Ovary (tissue), 7 donors: ENCODE measurements at regions not wholly inside any gene's neighbourhood (a gene's known extent, or its start where the extent isn't known, plus 50 kb on each side); places are given as distances from the start of the nearest gene placed in this dataset.
A peak's percentile ranks its signal among the peaks of the same experiment; 100 is the strongest.

Source experiments
- DNase-seq, 5 donors: peaks; one replicate each; pipeline ENCODE4 v3.0.0-alpha.2; 2019 to 2020
- H3K27ac ChIP-seq, 2 donors: fragments of 200-600 bp; one replicate each; pipeline versions ENCODE4 v1.5.1 to v1.8.0; 2019 to 2022
- H3K27me3 ChIP-seq: fragments of 200-600 bp; one replicate; pipeline ENCODE4 v1.8.0; 2022
- H3K36me3 ChIP-seq: fragments of 200-600 bp; sonication (generic); one replicate; pipeline ENCODE4 v1.5.1; 2019
- H3K4me1 ChIP-seq: one replicate; pipeline ENCODE4 v1.8.1; 2013; ENCODE audit warnings: mild to moderate bottlenecking, moderate library complexity; ENCODE audit not compliant: insufficient read depth
- H3K4me3 ChIP-seq: fragments of 200-600 bp; sonication (generic); one replicate; pipeline ENCODE4 v1.5.1; 2017
- H3K9me3 ChIP-seq, 2 donors: fragments of 200-600 bp in 1 of 2; sonication (generic) in 1 of 2; one replicate each; pipeline versions ENCODE4 v1.5.1 to v1.8.1; 2013 to 2019; ENCODE audit warnings: mild to moderate bottlenecking in 1 of 2, moderate library complexity in 1 of 2
- EP300 ChIP-seq: sonication (generic); formaldehyde crosslinking; IDR thresholded peaks from one replicate; pipeline ENCODE4 v1.6.1; 2017; ENCODE audit warnings: antibody characterized with exemption
- POLR2A ChIP-seq: fragments of 450-650 bp; IDR thresholded peaks from one replicate; pipeline ENCODE4 v1.6.1; 2017; ENCODE audit warnings: antibody characterized with exemption, mild to moderate bottlenecking, moderate library complexity
- WGBS, 3 donors: extraction: QIAGEN DNeasy Blood & Tissue Kit in 1 of 3; methylation state at CpG; one replicate each; pipeline versions ENCODE4 v1.1.5 to v1.1.7; 2013 to 2017; 5-methylcytosine and 5-hydroxymethylcytosine counted together
- intact Hi-C, 4 donors: fragments of 100-400 bp; cut with DNase I; formaldehyde crosslinking; loops; one replicate each; pipeline versions ENCODE4 v1.11.0 to v1.15.1; 2022 to 2023
- TF ChIP-seq, protein P1 (sequence below), 3 donors: fragments of 450-650 bp in 2 of 3; fragments of 200-600 bp in 1 of 3; IDR thresholded peaks; one replicate each; pipeline versions ENCODE4 v1.5.1 to v1.8.0; 2016 to 2022; ENCODE audit warnings: antibody characterized with exemption in 3 of 3, mild to moderate bottlenecking in 1 of 3
- donor health status: DM: no; HTN: no; CAD: no; lungs with moderate emphysema.
- donor health status: DM: no; HTN: no; CAD: no.
- donor health status: Bipolar disorder and iron deficiency.
- donor health status: DM: no; HTN: no; CAD: no.
- donor health status: DM: yes; HTN: yes; CAD: no.

DNA sequence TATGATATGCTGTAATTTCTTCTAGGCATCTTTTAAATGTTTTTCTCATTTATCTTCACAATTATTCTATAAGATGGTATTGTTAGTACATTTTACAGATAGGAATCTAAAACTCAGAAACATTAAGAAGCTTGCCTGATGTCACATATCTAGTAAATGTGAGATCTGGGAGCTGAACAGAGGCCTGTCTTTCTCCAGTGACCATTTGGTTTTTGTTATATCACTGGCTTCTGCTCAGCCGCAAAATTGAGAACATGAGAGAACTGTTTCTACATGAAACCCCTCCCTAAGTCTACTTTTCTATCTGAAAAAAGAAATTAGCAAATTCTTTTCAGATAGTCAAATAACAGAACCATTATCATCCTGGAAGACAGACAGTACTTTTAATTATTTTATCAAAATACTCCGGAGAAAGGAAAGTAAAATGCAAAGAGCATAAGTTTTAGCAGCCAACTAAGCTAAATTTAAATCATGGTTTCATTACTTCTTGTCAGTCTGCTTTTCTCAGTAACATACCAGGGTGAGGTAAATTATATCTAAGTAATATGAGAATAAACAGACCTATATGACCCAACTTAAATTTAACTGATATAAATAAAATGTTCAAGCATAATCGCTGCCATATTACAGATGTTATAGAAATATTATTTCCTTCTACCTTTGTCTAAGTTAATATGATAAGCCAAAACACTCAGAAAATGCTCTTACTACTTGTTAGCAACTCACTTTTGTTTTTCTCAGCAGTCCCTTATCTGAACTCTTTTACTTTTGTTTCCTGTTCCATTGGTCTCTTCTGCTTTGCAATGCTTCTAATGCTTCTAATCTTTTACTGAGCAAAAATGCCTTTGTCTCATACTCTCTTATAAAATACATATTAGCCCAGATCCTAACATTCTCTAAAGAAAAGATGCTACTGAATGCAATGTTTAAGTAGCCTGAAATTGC is 68.0 kb upstream of the MBNL1 start:
- peak overlapping the region in 1 of 2 donors; percentile 67 for H3K27ac ChIP-seq
- no peaks in the 10 kb centered on the region for H3K36me3 ChIP-seq
- WGBS, 3 donors, result 16 to 21% (median 19%) methylated on average over 3 of the region's 3 CpGs
- H3K9me3 ChIP-seq, result no peaks in the 10 kb centered on the region
- H3K27me3 ChIP-seq, result no peaks in the 10 kb centered on the region
- no peak overlapping the region for H3K4me3 ChIP-seq
- no peak for DNase-seq
- TF ChIP-seq POLR2A (no peak), EP300 (no peak)
- TF ChIP-seq, protein P1, sequence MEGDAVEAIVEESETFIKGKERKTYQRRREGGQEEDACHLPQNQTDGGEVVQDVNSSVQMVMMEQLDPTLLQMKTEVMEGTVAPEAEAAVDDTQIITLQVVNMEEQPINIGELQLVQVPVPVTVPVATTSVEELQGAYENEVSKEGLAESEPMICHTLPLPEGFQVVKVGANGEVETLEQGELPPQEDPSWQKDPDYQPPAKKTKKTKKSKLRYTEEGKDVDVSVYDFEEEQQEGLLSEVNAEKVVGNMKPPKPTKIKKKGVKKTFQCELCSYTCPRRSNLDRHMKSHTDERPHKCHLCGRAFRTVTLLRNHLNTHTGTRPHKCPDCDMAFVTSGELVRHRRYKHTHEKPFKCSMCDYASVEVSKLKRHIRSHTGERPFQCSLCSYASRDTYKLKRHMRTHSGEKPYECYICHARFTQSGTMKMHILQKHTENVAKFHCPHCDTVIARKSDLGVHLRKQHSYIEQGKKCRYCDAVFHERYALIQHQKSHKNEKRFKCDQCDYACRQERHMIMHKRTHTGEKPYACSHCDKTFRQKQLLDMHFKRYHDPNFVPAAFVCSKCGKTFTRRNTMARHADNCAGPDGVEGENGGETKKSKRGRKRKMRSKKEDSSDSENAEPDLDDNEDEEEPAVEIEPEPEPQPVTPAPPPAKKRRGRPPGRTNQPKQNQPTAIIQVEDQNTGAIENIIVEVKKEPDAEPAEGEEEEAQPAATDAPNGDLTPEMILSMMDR (IDR thresholded peaks at IDR 0.05), result no peak
- intact Hi-C loops, result no loop called here
- H3K4me1 ChIP-seq, result peaks cover 2% of the 10 kb centered on the region

DNA sequence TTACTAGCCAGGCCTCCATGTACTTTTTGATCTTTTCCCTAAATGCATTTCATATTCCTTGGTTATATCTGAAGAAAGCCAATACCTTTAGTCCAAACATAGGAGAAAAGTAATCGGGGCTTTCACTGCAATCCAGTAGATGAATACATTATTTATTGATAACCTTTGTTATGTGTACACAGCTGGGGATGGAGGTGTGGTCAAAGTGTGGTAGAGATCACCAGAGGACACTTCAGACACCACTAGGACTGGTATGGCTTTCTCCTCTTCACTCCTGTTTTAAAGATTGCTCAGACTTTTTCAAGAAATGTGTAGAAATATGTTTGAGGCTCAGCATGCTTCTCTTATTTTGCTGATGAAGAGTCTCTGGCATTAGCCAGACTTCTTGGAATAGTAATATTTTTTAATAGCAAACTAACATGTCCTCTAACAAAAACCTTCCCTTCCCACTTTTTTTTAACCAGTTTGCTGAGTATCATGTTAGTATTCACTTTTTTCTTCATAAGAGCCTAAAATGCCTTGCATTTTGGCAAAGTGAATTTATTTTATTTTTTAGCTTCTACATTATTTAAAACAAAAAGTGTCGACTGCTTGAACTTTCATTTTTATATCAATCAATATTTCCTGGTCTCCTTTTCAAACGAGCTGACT is 65.6 kb upstream of the MBNL1 start:
- no peaks in the 10 kb centered on the region for H3K4me1 ChIP-seq
- no peaks in the 10 kb centered on the region for H3K27me3 ChIP-seq
- peak overlapping the region; percentile 20 for H3K4me3 ChIP-seq
- intact Hi-C loops, result no loop called here
- whole genome bisulfite sequencing, 3 donors, result 17 to 30% (median 20%) methylated on average over 3 of the region's 3 CpGs
- H3K9me3 ChIP-seq, result no peaks in the 10 kb centered on the region
- H3K27ac ChIP-seq, result peak overlapping the region in 1 of 2 donors; percentile 49
- no peaks in the 10 kb centered on the region for H3K36me3 ChIP-seq
- no peak for TF ChIP-seq POLR2A
- TF ChIP-seq EP300, result no peak
- TF ChIP-seq, protein P1 (IDR thresholded peaks at IDR 0.05), result no peak
- no peak for DNase-seq

DNA sequence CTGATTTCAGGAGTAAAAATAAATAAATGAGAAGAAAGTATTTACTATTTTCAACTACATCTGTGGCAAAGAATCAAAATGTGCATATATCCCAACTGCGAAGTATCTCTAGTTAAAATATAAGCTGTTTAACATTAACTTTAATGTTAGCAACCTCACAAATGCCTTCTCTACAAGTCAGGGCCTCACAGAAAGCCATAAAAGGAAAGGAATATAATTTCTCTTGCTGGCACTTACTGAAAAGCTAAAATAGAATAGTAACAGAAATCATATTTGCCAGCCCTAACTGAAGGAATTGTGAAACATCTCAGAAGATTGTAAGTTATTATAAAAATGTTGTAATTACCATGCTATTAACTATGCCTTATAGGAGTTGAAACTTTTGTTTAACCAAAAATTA is 65.1 kb upstream of the MBNL1 start:
- H3K27ac ChIP-seq, result peak overlapping the region in 1 of 2 donors; percentile 49
- intact Hi-C loops, result no loop called here
- DNase-seq, result no peak
- TF ChIP-seq EP300 (no peak), POLR2A (no peak)
- TF ChIP-seq, protein P1 (IDR thresholded peaks at IDR 0.05), result no peak
- WGBS, 3 donors, result 49 to 61% (median 56%) methylated on average over 1 of the region's 1 CpG
- no peaks in the 10 kb centered on the region for H3K36me3 ChIP-seq
- H3K4me3 ChIP-seq, result peak overlapping the region; percentile 20
- no peaks in the 10 kb centered on the region for H3K4me1 ChIP-seq
- no peaks in the 10 kb centered on the region for H3K27me3 ChIP-seq
- H3K9me3 ChIP-seq, result no peaks in the 10 kb centered on the region

DNA sequence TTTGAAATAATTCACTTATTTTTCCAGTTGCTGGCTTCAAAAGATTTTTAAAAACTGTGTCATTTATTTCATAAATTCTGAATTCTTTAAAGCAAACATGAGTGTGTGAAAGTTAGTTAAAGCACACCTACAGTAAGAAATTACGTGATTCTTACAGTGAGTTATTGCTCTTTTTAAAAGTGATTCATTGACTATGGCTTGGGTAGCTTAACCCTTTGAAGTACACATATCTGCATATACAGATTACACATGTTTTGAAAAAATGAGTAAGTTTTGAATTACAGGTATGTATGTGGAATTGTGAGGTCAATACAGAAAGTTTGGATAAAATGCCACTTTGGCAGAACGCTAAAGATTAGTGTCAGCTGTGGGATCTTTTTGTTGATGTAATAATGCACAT is 64.5 kb upstream of the MBNL1 start:
- no peaks in the 10 kb centered on the region for H3K4me1 ChIP-seq
- intact Hi-C loops, result no loop called here
- peak overlapping the region; percentile 8 for H3K4me3 ChIP-seq
- no peaks in the 10 kb centered on the region for H3K36me3 ChIP-seq
- no peaks in the 10 kb centered on the region for H3K9me3 ChIP-seq
- TF ChIP-seq EP300 (no peak), POLR2A (no peak)
- TF ChIP-seq, protein P1 (IDR thresholded peaks at IDR 0.05), result no peak
- H3K27ac ChIP-seq, result no peak overlapping the region
- no peaks in the 10 kb centered on the region for H3K27me3 ChIP-seq
- DNase-seq, result no peak
- WGBS, 3 donors, result 64 to 78% (median 71%) methylated on average over 2 of the region's 2 CpGs
